Astrocyte of the spinal cord (primary cell): ENCODE measurements at regions not wholly inside any gene's neighbourhood (a gene's known extent, or its start where the extent isn't known, plus 50 kb on each side); places are given as distances from the start of the nearest gene placed in this dataset.

Source experiments
- DNase-seq: peaks from one replicate; pipeline ENCODE4 v3.0.0; 2011; ENCODE audit warnings: low read depth, low spot score
- H3K4me3 ChIP-seq: 2 replicates; pipeline ENCODE4 v1.5.1; 2011; ENCODE audit warnings: low read depth, mild to moderate bottlenecking, low read length, moderate library complexity
- in situ Hi-C: cut with HindIII; loops from 2 replicates; pipeline ENCODE4 v1.10.0; 2017; ENCODE audit warnings: low sequenced_read_pairs
- TF ChIP-seq, protein P1 (sequence below): IDR thresholded peaks from 2 replicates; pipeline ENCODE4 v1.5.1; 2012; ENCODE audit warnings: low read depth, mild to moderate bottlenecking, low read length, inconsistent platforms

GRCh38 chr7:114825423-114825951 lies 96.4 kb upstream of the MDFIC start:
- no peak for DNase-seq
- TF ChIP-seq, protein P1, sequence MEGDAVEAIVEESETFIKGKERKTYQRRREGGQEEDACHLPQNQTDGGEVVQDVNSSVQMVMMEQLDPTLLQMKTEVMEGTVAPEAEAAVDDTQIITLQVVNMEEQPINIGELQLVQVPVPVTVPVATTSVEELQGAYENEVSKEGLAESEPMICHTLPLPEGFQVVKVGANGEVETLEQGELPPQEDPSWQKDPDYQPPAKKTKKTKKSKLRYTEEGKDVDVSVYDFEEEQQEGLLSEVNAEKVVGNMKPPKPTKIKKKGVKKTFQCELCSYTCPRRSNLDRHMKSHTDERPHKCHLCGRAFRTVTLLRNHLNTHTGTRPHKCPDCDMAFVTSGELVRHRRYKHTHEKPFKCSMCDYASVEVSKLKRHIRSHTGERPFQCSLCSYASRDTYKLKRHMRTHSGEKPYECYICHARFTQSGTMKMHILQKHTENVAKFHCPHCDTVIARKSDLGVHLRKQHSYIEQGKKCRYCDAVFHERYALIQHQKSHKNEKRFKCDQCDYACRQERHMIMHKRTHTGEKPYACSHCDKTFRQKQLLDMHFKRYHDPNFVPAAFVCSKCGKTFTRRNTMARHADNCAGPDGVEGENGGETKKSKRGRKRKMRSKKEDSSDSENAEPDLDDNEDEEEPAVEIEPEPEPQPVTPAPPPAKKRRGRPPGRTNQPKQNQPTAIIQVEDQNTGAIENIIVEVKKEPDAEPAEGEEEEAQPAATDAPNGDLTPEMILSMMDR: no peak
- H3K4me3 ChIP-seq: no peak overlapping the region
- in situ Hi-C loops: no loop called here

GRCh38 chr7:114830952-114831351 lies 90.9 kb upstream of the MDFIC start:
- TF ChIP-seq, protein P1: no peak
- DNase-seq: no peak
- H3K4me3 ChIP-seq: no peak overlapping the region
- in situ Hi-C loops: no loop called here

DNA sequence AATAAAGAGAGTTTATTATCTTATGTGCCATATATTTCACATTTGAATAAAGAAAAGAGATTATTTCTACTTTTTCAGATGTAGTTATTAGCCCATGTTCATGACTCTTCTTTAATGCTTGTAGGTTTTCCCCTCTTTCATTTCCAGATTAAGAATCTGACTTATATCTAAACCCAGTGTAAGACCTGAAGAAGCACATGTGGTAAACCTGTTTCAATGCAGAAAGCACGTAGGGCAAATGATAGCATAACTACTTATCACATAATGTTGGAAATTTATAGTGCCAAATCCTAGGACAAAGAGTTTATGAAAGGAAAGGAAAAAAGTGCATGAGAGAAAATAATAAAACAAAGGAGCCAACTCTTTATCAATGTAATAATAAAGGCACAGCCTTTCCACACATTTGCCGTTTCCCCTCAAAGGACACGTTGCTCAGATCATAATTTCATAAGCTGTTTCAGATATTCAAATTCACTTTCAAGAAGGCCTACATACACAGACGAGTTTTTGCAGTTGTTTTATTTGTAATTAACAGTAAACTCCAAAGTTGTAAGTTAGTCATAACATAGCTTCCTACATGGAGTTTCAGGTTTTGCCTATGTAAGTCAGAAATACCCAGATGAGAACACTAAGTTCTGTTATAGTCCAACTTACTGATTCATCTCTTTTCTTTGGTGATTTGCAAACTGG lies 88.8 kb upstream of the MDFIC start:
- no peak for DNase-seq

GRCh38 chr7:114835303-114835702 lies 86.6 kb upstream of the MDFIC start:
- in situ Hi-C loops: no loop called here
- TF ChIP-seq, protein P1: no peak
- no peak for DNase-seq
- no peak overlapping the region for H3K4me3 ChIP-seq

More for the DNA sequence above, 88.8 kb upstream of the MDFIC start:
- in situ Hi-C loops: no loop called here
- H3K4me3 ChIP-seq: no peak overlapping the region
- TF ChIP-seq, protein P1: no peak

GRCh38 chr7:114835861-114836260 lies 86.0 kb upstream of the MDFIC start:
- no peak for DNase-seq
- in situ Hi-C loops: no loop called here
- TF ChIP-seq, protein P1: no peak
- no peak overlapping the region for H3K4me3 ChIP-seq

GRCh38 chr7:114842551-114843065 lies 79.3 kb upstream of the MDFIC start:
- H3K4me3 ChIP-seq: no peak overlapping the region
- in situ Hi-C loops: no loop called here
- DNase-seq: no peak
- TF ChIP-seq, protein P1: no peak
